Activated effector memory CD4-positive, alpha-beta T cell treated with anti-CD3 and anti-CD28 coated beads, Interleukin-2, amount 50 U/mL, for 16 hours (primary cell): ENCODE measurements at regions not wholly inside any gene's neighbourhood (a gene's known extent, or its start where the extent isn't known, plus 50 kb on each side); places are given as distances from the start of the nearest gene placed in this dataset.

ENCODE experiments used
- DNase-seq: peaks from one replicate; pipeline ENCODE4 v3.0.0-alpha.2; 2020

GRCh38 chr5:40384782-40385390, 294.8 kb upstream of the PTGER4 start:
- DNase-seq: no peak

- no peak for DNase-seq
Observed at GRCh38 chr5:40383749-40384651, 295.7 kb upstream of the PTGER4 start.

GRCh38 chr5:40381676-40382363, 297.9 kb upstream of the PTGER4 start:
- DNase-seq: no peak

- DNase-seq: no peak
Observed at GRCh38 chr5:40381016-40381415, 298.7 kb upstream of the PTGER4 start.

GRCh38 chr5:40378396-40379177, 301.1 kb upstream of the PTGER4 start:
- no peak for DNase-seq

- no peak for DNase-seq
Observed at GRCh38 chr5:40376566-40376965, 303.1 kb upstream of the PTGER4 start.

GRCh38 chr5:40374853-40375252, 304.9 kb upstream of the PTGER4 start:
- no peak for DNase-seq

GRCh38 chr5:40368200-40368599, 311.5 kb upstream of the PTGER4 start:
- no peak for DNase-seq

- DNase-seq: no peak
Observed at GRCh38 chr5:40367255-40367654, 312.5 kb upstream of the PTGER4 start.

GRCh38 chr5:40365342-40366330, 314.1 kb upstream of the PTGER4 start:
- DNase-seq: no peak

- no peak for DNase-seq
Observed at GRCh38 chr5:40364441-40364840, 315.3 kb upstream of the PTGER4 start.

- no peak for DNase-seq
Observed at GRCh38 chr5:40361378-40361777, 318.3 kb upstream of the PTGER4 start.

GRCh38 chr5:40360685-40361084, 319.0 kb upstream of the PTGER4 start:
- DNase-seq: no peak

GRCh38 chr5:40359832-40360231, 319.9 kb upstream of the PTGER4 start:
- no peak for DNase-seq

GRCh38 chr5:40359093-40359492, 320.6 kb upstream of the PTGER4 start:
- no peak for DNase-seq

GRCh38 chr5:40356248-40356647, 323.5 kb upstream of the PTGER4 start:
- DNase-seq: no peak

GRCh38 chr5:40355846-40356245, 323.9 kb upstream of the PTGER4 start:
- DNase-seq: no peak

GRCh38 chr5:40355181-40355580, 324.5 kb upstream of the PTGER4 start:
- no peak for DNase-seq

- DNase-seq: no peak
Observed at GRCh38 chr5:40354171-40354570, 325.5 kb upstream of the PTGER4 start.

- no peak for DNase-seq
Observed at GRCh38 chr5:40353442-40353841, 326.3 kb upstream of the PTGER4 start.

GRCh38 chr5:40347981-40348725, 331.6 kb upstream of the PTGER4 start:
- DNase-seq: no peak
